CD4-positive, alpha-beta T cell (primary cell): ENCODE measurements at regions not wholly inside any gene's neighbourhood (a gene's known extent, or its start where the extent isn't known, plus 50 kb on each side); places are given as distances from the start of the nearest gene placed in this dataset.
"Not testable (repeated sequence)": the region's sequence is repeated elsewhere in the genome, so short reads cannot be mapped to it uniquely, and the experiment has no call there.

Experiments
- ATAC-seq: fragments of 200-7000 bp; cut with Tn5 transposase; one replicate; pipeline ENCODE4 v1.10.0; 2022; ENCODE audit warnings: mild to moderate bottlenecking; ENCODE audit not compliant: poor library complexity
- CTCF ChIA-PET: fragments of 350-600 bp; sonication (Branson Sonifier 250); formaldehyde crosslinking; loops from one replicate; lab custom pipeline; 2021; ENCODE audit warnings: antibody characterized with exemption, inconsistent platforms; lab: Charles Lee
- POLR2A ChIA-PET: fragments of 350-600 bp; sonication (Branson Sonifier 250); formaldehyde crosslinking; loops from one replicate; lab custom pipeline; 2021; ENCODE audit warnings: antibody characterized with exemption, inconsistent platforms; lab: Charles Lee
- DNase-seq, 14 experiments: peaks; one replicate each; pipeline ENCODE4 v3.0.0-alpha.2; 2013 to 2020; ENCODE audit warnings: mixed read lengths in 2 of 14
- H3K27ac ChIP-seq, 2 donors: one replicate each; pipeline versions ENCODE4 v1.5.1 to v1.7.0; 2013; ENCODE audit warnings: low read length in 2 of 2, low read depth in 1 of 2, mild to moderate bottlenecking in 1 of 2
- H3K27me3 ChIP-seq, 2 experiments: 1 replicate in 1 of 2; 2 replicates in 1 of 2; pipeline versions ENCODE4 v1.6.1 to v1.7.0; 2013; ENCODE audit warnings: low read length in 2 of 2, control low read depth in 1 of 2, mild to moderate bottlenecking in 1 of 2, moderate library complexity in 1 of 2; ENCODE audit not compliant: insufficient read depth in 2 of 2, control insufficient read depth in 1 of 2
- H3K36me3 ChIP-seq: one replicate; pipeline ENCODE4 v1.6.1; 2013; ENCODE audit warnings: low read length, control low read depth; ENCODE audit not compliant: insufficient read depth
- H3K4me1 ChIP-seq: one replicate; pipeline ENCODE4 v1.6.1; 2013; ENCODE audit warnings: low read length, control low read depth; ENCODE audit not compliant: insufficient read depth
- H3K4me3 ChIP-seq: one replicate; pipeline ENCODE4 v1.5.1; 2013; ENCODE audit warnings: mild to moderate bottlenecking, low read length, moderate library complexity
- H3K9me3 ChIP-seq, 2 experiments: 1 replicate in 1 of 2; 2 replicates in 1 of 2; pipeline versions ENCODE4 v1.6.1 to v1.7.0; 2013; ENCODE audit warnings: low read length in 2 of 2, mild to moderate bottlenecking in 2 of 2, control low read depth in 1 of 2, moderate library complexity in 1 of 2; ENCODE audit not compliant: control insufficient read depth in 1 of 2, insufficient read depth in 1 of 2
- H3K27ac Mint-ChIP-seq: one replicate; pipeline ENCODE4 v1.8.0; 2020; ENCODE audit warnings: mixed read lengths
- H3K27me3 Mint-ChIP-seq: one replicate; pipeline ENCODE4 v1.8.0; 2021; ENCODE audit warnings: mixed read lengths
- H3K36me3 Mint-ChIP-seq: one replicate; pipeline ENCODE4 v1.8.0; 2021; ENCODE audit warnings: low read depth, mixed read lengths
- H3K4me1 Mint-ChIP-seq: one replicate; pipeline ENCODE4 v1.8.0; 2021; ENCODE audit warnings: low read depth, mixed read lengths
- H3K4me3 Mint-ChIP-seq: one replicate; pipeline ENCODE4 v1.8.0; 2020; ENCODE audit warnings: mild to moderate bottlenecking, mixed read lengths
- H3K9me3 Mint-ChIP-seq: one replicate; pipeline ENCODE4 v1.8.0; 2020; ENCODE audit warnings: mixed read lengths
- intact Hi-C, 2 experiments: fragments of 100-400 bp; cut with DNase I in 1 of 2; cut with micrococcal nuclease in 1 of 2; formaldehyde crosslinking; loops; one replicate each; pipeline versions ENCODE4 v1.15.1 to v1.9.0; 2023 to 2025; cut with DNase I, micrococcal nuclease
- TF ChIP-seq, protein P1 (sequence below): fragments of 200-600 bp; IDR thresholded peaks from one replicate; pipeline ENCODE4 v1.8.0; 2022; ENCODE audit warnings: antibody characterized with exemption, mild to moderate bottlenecking

DNA sequence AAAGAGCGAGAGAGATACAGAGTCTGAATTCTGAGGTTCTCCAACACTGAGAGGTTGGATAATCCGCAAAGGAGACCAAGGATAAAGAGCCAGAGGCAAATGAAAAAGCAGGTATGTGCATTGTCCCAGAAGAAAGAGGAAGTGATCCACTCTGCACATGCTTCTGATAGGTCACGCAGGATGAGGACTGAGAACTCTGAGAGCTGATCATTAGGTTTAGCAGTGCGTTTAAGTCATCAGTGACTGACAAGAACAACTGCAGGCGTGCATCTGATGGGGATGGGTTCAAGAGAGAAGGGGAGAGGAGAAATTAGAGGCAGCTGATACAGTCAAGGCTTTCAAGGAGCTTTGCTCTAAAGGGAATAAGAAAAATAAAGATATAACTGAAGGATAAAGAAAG is 301.2 kb upstream of the SGK1 start:
- H3K4me1 Mint-ChIP-seq = no peaks in the 10 kb centered on the region
- Histone ChIP-seq H3K36me3 (no peaks in the 10 kb centered on the region), H3K4me1 (no peaks in the 10 kb centered on the region), H3K27ac (no peak overlapping the region), H3K4me3 (no peak overlapping the region), H3K27me3 (no peaks in the 10 kb centered on the region), H3K9me3 (no peaks in the 10 kb centered on the region)
- no peaks in the 10 kb centered on the region for H3K9me3 Mint-ChIP-seq
- no peak for ATAC-seq
- TF ChIP-seq, protein P1, sequence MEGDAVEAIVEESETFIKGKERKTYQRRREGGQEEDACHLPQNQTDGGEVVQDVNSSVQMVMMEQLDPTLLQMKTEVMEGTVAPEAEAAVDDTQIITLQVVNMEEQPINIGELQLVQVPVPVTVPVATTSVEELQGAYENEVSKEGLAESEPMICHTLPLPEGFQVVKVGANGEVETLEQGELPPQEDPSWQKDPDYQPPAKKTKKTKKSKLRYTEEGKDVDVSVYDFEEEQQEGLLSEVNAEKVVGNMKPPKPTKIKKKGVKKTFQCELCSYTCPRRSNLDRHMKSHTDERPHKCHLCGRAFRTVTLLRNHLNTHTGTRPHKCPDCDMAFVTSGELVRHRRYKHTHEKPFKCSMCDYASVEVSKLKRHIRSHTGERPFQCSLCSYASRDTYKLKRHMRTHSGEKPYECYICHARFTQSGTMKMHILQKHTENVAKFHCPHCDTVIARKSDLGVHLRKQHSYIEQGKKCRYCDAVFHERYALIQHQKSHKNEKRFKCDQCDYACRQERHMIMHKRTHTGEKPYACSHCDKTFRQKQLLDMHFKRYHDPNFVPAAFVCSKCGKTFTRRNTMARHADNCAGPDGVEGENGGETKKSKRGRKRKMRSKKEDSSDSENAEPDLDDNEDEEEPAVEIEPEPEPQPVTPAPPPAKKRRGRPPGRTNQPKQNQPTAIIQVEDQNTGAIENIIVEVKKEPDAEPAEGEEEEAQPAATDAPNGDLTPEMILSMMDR = no peak
- no peaks in the 10 kb centered on the region for H3K36me3 Mint-ChIP-seq
- ChIA-PET CTCF (no interaction called here), POLR2A (no interaction called here)
- intact Hi-C loops = no loop called here
- DNase-seq = no peak
- H3K27ac Mint-ChIP-seq = no peak overlapping the region
- H3K4me3 Mint-ChIP-seq = no peak overlapping the region
- no peaks in the 10 kb centered on the region for H3K27me3 Mint-ChIP-seq

DNA sequence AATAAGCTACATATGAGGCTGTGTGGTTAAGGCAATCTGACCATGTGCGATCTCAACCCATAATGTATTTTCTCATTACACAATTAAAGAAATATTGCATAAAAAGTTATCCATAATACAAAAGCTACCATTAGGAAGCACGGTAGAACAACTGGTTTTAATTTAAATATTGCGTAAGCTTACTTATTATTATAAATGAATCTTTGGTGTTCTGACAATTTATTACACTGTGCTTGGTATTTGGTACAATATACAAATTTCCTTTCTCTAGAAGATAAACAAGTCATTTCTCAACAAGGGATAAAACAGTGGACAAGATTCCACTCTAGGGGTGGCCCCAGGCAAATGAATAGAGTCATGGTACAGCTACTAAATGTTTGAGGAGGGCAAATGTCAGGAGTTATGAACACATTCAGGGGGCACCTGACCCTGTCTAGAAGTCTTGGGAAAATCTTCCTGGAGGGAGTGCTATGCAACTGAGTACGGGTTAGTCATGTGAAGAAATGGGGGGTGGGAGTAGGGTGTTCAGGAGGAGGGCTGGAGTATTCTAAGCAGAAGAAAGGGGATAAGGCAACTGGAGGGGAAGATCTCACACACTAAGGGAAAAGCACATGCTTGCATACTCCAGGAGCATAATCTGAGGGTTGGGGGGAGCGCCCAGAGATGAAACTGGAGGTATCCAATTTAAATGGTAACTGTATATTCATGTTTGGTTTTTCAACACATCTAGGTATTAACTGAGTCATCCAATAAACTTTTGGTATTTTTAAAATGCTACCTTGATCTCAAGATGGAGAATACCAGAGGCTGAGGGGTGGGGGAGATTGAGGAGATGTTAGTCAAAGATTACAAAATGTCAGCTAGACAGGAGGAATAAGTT is 296.9 kb upstream of the SGK1 start:
- Histone ChIP-seq H3K27ac (no peak overlapping the region), H3K36me3 (no peaks in the 10 kb centered on the region), H3K4me1 (no peaks in the 10 kb centered on the region), H3K4me3 (no peak overlapping the region), H3K27me3 (no peaks in the 10 kb centered on the region), H3K9me3 (no peaks in the 10 kb centered on the region)
- Mint-ChIP-seq H3K36me3 (no peaks in the 10 kb centered on the region), H3K9me3 (no peaks in the 10 kb centered on the region), H3K4me3 (no peak overlapping the region), H3K27me3 (no peaks in the 10 kb centered on the region), H3K27ac (no peak overlapping the region), H3K4me1 (no peaks in the 10 kb centered on the region)
- ChIA-PET POLR2A (no interaction called here), CTCF (no interaction called here)
- TF ChIP-seq, protein P1 = no peak
- no peak for DNase-seq
- no peak for ATAC-seq
- intact Hi-C loops = no loop called here

DNA sequence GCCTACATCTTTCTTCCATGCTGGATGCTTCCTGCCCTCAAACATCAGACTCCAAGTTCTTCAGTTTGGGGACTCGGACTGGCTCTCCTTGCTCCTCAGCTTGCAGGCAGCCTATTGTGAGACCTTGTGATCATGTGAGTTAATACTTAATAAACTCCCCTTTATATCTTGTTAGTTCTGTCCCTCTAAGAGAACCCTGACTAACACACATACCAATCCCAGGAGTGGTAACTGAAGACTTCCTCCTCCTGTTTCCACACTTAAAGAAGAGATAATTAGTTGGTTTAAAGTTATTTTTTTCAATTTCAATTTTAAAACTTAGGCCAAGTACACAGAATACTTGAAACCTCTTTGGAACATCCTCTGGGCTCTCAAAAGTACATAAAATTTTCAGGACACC is 294.2 kb upstream of the SGK1 start:
- H3K27ac Mint-ChIP-seq, H3K9me3 Mint-ChIP-seq, H3K4me1 ChIP-seq, H3K36me3 ChIP-seq, DNase-seq, H3K27me3 ChIP-seq, H3K4me1 Mint-ChIP-seq, H3K36me3 Mint-ChIP-seq, H3K4me3 Mint-ChIP-seq, H3K4me3 ChIP-seq, POLR2A ChIA-PET, CTCF ChIA-PET, H3K27ac ChIP-seq, ATAC-seq, H3K27me3 Mint-ChIP-seq, H3K9me3 ChIP-seq, intact Hi-C loops: not testable (repeated sequence)

DNA sequence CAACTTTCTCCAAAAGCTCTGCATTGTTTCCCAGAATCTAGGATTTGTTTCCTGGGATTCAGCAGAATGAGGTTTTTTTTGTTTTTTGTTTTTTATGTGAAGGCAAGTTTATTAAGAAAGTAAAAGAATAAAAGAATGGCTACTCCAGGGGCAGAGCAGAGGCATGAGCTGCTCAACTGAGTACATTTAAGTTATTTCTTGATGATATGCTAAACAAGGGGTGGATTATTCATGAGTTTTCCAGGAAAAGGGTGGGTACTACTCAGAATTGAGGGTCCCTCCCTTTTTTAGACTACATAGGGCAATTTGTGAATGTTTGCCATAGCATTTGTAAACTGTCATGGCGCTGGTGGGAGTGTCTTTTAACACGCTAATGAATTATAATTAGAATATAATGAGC is 292.5 kb upstream of the SGK1 start:
- ATAC-seq = no peak
- TF ChIP-seq, protein P1 = no peak

More for the DNA sequence above, 292.5 kb upstream of the SGK1 start:
- Histone ChIP-seq H3K9me3 (no peaks in the 10 kb centered on the region), H3K4me3 (no peak overlapping the region), H3K27me3 (no peaks in the 10 kb centered on the region), H3K36me3 (no peaks in the 10 kb centered on the region), H3K4me1 (no peaks in the 10 kb centered on the region), H3K27ac (no peak overlapping the region)
- ChIA-PET CTCF (interaction anchor here (0.7 kb wide), 1 partner anchor 432 kb away, joined by 3 read pairs; no protein-coding TSS in a partner anchor), POLR2A (no interaction called here)
- H3K4me1 Mint-ChIP-seq = no peaks in the 10 kb centered on the region
- no peaks in the 10 kb centered on the region for H3K9me3 Mint-ChIP-seq
- no peak overlapping the region for H3K4me3 Mint-ChIP-seq
- no peak overlapping the region for H3K27ac Mint-ChIP-seq
- intact Hi-C loops = no loop called here
- DNase-seq = no peak
- no peaks in the 10 kb centered on the region for H3K27me3 Mint-ChIP-seq
- H3K36me3 Mint-ChIP-seq = no peaks in the 10 kb centered on the region
